ENCODE measurements at regions not wholly inside any gene's neighbourhood (a gene's known extent, or its start where the extent isn't known, plus 50 kb on each side); places are given as distances from the start of the nearest gene placed in this dataset.

DNA sequence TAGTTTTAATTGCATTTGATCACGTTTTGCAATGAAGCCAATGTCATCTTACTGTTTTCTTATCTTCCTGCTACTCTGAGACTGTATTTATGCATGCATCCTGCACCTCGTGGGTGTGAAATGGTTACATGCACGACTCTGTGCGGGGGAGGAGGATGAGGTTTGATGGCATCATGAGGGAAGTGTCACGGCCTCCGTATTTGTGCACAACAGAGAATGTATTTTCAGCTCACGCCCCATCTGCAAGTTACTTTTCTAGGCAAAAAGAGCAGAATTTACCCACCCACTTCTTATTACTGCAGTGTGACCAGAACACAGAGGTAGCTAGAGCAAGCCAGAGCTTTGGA lies 145.1 kb downstream of the TDRD15 start:
- TF ChIP-seq ELF4 (IDR thresholded peaks at IDR 0.05) (no peak), LEF1 (IDR thresholded peaks at IDR 0.05; ENCODE audit: borderline replicate concordance) (no peak), SP1 (IDR thresholded peaks at IDR 0.05) (no peak), FOXM1 (IDR thresholded peaks at IDR 0.05; ENCODE audit: borderline replicate concordance) (no peak), SUZ12 (IDR thresholded peaks at IDR 0.05) (no peak), BHLHE40 (IDR thresholded peaks at IDR 0.05; ENCODE audit: borderline replicate concordance) (no peak), CTBP1 (IDR thresholded peaks at IDR 0.05; ENCODE audit: borderline replicate concordance) (no peak), FOXK2 (IDR thresholded peaks at IDR 0.05) (no peak), TARDBP (IDR thresholded peaks at IDR 0.05) (no peak), HDGF (IDR thresholded peaks at IDR 0.05; ENCODE audit: borderline replicate concordance) (no peak), ZNF384 (IDR thresholded peaks at IDR 0.05) (no peak), FOXA1 (IDR thresholded peaks at IDR 0.05) (no peak), ARNT (IDR thresholded peaks at IDR 0.05) (no peak)
